ENCODE measurements at regions not wholly inside any gene's neighbourhood (a gene's known extent, or its start where the extent isn't known, plus 50 kb on each side); places are given as distances from the start of the nearest gene placed in this dataset.

GRCh38 chr5:57703721-57704120 is 221.1 kb upstream of the ACTBL2 start:
- intact Hi-C loops (cut with DNase I) = no loop called here

DNA sequence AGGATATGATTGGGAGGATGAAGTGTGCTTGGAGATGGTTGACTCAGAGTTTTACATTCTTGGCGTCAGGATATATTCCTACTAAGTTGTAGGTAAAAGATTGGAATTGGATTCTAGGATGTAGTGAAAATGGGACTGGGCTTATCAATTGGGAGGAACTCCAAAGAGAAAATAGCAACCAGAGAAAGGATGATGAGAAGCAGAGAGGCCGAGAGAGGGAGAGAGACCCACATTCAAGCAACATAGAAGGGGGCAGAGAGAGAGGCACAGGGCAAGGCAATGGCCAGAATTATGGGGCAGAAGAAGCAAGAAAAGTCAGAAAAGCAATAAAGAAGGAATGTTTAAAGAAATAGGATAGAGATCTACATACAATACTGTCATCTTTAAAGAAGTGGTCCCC is 217.9 kb upstream of the ACTBL2 start:
- DNase-seq = no peak
- intact Hi-C loops (cut with DNase I) = no loop called here

More at GRCh38 chr5:57703721-57704120, 221.1 kb upstream of the ACTBL2 start:
- DNase-seq = no peak

DNA sequence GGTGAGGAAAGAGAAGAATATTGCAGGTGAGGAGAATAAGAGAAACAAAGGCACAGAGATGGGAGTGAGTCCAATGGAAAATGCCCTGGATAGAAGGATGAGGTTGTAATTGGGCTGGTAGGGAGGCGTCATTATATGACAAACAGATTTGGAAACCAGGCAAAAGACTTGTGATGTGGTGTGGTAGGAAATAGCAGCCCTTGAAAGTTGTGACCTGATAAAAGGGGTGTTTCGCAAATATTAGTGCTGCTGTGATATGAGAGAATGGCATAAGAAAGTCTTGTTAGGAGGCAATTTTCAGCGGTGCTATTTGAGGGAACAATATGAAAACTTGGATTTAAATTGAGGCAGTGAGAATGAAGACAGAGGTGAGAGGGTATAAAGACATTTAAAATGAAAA is 217.5 kb upstream of the ACTBL2 start:
- DNase-seq = no peak
- intact Hi-C loops (cut with DNase I) = no loop called here

DNA sequence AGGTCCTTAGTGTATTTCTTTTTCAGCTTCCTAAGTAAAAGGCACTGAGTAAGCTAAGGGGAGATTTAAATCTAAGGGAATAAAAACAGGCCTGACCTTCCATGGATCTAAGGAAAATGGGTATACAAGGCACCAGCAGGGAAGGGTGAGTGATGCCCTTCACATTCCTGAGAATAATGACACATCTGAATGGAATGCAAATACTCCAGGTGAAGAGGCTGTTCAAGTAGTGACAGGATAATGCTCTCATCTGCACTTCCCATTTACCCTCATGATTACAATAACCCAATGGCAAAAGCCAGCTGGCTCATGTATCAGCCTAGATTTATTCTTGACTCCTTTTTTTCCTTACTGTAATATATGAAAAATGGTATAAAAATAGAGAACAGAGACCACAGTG is 216.2 kb upstream of the ACTBL2 start:
- intact Hi-C loops (cut with DNase I) = no loop called here
- DNase-seq = no peak

DNA sequence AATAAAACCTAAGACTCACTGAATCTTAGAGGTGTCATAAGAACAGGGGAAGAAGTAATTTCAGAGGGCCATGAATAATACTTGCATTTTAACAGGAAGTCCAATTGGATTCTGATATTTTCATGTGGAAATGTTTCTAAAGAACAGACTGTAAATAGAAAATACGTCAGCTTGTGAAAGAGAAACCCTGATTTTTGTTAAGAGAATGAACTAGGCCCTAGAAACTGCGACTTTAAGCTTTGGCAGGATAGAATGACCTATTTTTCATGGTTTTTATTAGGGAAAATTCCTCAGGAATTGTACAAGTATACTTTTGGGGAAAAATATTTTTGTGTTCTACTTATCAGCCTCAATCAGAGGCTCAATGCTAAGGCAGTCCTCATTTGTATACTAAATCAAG is 215.5 kb upstream of the ACTBL2 start:
- intact Hi-C loops (cut with DNase I) = no loop called here
- DNase-seq = no peak

GRCh38 chr5:57696825-57697570 is 214.4 kb upstream of the ACTBL2 start:
- no peak for DNase-seq
- intact Hi-C loops (cut with DNase I) = no loop called here

- no peak for DNase-seq
- intact Hi-C loops (cut with DNase I) = no loop called here
Observed at GRCh38 chr5:57696389-57696769, 213.8 kb upstream of the ACTBL2 start.

DNA sequence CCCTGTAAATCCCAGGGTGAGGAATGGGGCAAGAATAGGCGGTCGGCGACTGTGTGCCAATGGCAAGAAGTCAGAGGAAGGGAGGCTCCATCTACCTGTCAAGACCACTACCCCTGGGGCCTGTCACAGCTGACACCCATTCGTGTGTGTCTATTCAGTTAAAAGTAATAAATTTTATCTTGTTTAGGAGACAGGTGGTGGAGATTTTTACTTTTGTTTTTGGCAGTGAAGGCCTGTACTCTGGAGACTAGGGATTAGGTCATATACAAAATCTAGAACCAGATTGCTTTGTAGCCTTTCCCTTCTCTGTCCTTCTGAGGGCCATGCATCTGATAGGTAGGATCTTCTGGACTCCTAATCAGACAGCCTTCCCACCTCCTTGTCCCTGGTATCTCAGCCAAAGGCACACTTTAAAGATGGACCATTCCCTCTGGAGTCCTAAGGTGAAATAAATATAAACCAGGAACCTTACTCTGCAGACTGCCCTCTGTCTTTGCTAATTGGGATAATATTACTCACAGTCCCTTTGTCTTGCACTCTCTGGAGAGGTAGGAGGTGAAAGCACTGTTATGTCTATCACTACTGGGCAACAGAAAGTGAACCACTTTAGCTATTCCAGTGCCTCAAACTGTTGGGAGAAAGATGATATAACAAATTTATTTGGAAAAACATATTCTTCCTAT is 213.2 kb upstream of the ACTBL2 start:
- no peak for DNase-seq
- intact Hi-C loops (cut with DNase I) = no loop called here

- intact Hi-C loops (cut with DNase I) = no loop called here
- no peak for DNase-seq
Observed at GRCh38 chr5:57695179-57695578, 212.6 kb upstream of the ACTBL2 start.

GRCh38 chr5:57693488-57694305 is 211.1 kb upstream of the ACTBL2 start:
- no peak for DNase-seq
- intact Hi-C loops (cut with DNase I) = no loop called here

- intact Hi-C loops (cut with DNase I) = no loop called here
- DNase-seq = peak; percentile 14 to 91 (median 69)
Observed at GRCh38 chr5:57692582-57693487, 210.2 kb upstream of the ACTBL2 start.

- intact Hi-C loops (cut with DNase I) = no loop called here
Observed at GRCh38 chr5:57690724-57691123, 208.1 kb upstream of the ACTBL2 start.

DNA sequence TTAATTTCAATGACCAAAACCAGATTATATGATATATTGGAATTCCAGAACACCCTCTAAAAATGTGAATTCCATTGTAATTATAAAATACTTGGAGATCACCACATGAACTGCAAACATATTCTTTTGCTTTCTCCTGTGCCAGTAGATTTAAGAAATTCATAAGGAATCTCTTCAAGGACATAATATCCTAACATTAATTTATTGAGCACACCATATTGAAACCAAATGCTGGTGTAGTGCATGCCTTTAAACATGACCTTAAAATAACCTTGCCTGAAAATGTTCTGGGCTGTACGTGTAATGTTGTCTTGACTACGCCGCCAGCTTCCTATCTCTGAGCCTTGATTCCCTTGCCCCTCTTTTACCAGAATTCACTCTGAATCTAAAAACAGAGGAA is 205.0 kb upstream of the ACTBL2 start:
- intact Hi-C loops (cut with DNase I) = no loop called here
- no peak for DNase-seq

More at GRCh38 chr5:57690724-57691123, 208.1 kb upstream of the ACTBL2 start:
- DNase-seq = no peak

DNA sequence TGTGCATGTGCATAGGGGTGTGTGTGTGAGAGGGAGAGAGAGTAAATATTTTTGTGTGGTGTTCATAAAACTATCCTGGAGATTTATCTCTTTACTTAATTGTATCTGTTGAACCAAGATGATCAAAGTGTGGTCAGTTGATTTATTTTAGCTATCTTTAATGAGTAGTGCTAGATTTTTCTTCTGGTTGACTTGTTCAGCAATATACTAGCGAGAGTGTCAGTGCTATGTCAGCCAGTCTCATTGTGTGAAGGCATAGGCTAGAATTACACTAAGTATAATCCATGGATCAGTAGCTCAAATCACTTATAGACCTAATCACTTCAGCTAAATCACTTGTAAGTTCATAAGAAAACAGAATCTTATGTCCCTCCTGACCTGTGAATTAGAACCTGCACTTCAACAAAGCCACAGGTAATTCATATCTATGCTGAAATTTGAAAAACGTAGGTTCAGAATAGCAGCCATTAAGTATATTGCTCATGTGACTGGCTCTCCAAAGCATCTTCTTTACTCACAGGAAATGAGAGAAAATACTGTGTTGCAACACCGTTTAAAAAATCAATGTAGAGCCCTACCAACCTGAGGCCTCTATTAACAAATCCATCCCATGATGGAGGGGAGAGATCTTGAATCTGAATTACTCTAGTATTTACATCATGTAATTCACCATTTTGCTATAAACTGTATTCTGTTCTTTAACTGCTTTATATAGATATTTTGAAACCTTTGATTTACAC is 203.1 kb upstream of the ACTBL2 start:
- intact Hi-C loops (cut with DNase I) = no loop called here

DNA sequence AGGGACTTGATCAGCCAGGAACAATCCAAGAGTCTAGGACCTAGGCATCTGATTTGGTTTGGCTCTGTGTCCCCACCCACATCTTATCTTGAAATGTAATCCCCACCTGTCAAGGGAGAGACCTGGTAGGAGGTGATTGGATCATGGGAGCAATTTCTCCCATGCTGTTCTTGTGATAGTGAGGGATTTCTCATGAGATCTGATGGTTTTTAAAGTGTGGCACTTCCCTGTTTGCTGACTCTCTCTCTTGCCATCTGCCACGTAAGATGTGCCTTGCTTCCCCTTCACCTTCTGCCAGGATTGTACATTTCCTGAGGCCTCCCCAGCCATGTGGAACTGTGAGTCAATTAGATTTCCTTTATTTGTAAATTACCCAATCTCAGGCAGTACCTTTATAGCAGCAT is 201.7 kb upstream of the ACTBL2 start:
- no peak for DNase-seq
- intact Hi-C loops (cut with DNase I) = no loop called here

More for the DNA sequence above, 203.1 kb upstream of the ACTBL2 start:
- no peak for DNase-seq

GRCh38 chr5:57683036-57683630 is 200.5 kb upstream of the ACTBL2 start:
- DNase-seq = no peak
- intact Hi-C loops (cut with DNase I) = no loop called here

DNA sequence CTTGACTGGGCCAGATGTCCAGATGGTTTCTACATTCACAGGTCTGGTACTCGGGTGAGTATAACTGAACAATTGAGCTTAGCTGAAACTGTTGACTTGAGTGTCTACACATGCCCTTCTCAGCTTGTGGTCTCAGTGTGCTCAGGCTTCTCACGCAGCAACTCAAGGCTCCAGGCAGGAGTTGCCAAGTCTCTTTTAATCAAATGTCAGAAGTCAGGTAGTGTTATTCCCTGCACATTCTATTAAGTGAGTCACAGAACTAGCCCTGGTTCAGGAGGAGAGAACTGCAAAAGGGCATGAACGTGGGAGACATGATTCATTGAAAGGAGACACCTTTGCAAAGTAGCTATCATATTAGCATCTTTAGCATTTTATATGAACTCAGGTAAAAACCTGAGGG is 199.3 kb upstream of the ACTBL2 start:
- no peak for DNase-seq
- intact Hi-C loops (cut with DNase I) = no loop called here

- intact Hi-C loops (cut with DNase I) = no loop called here
- no peak for DNase-seq
Observed at GRCh38 chr5:57680686-57681085, 198.1 kb upstream of the ACTBL2 start.

DNA sequence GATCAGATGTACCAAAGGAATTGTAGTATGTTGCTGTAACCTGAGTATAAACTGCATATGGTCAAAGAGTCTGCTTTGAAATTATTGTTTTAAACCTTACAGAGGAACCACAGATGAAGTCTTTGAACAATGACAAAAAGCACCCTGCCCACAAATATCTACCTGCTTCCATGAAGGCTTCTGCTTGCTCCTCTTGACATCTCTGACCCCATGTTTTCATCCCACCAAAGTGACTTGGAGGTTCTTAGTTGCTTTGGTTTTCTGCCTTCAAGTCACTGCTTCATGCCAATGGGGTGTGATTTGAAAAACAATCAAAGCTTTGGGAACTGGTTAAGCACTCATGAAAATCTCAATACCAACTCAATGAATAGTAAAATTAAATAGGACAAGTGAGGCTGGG is 194.6 kb upstream of the ACTBL2 start:
- no peak for DNase-seq
- intact Hi-C loops (cut with DNase I) = no loop called here
